Tongue (tissue), 1 donor: ENCODE measurements at regions not wholly inside any gene's neighbourhood (a gene's known extent, or its start where the extent isn't known, plus 50 kb on each side); places are given as distances from the start of the nearest gene placed in this dataset.

Experiments used
- DNase-seq: peaks from one replicate; pipeline ENCODE4 v3.0.0-alpha.2; 2015

GRCh38 chr2:8019934-8020333 lies 661.9 kb upstream of the ID2 start:
- no peak for DNase-seq

GRCh38 chr2:8021921-8022320 lies 659.9 kb upstream of the ID2 start:
- DNase-seq, result no peak

DNA sequence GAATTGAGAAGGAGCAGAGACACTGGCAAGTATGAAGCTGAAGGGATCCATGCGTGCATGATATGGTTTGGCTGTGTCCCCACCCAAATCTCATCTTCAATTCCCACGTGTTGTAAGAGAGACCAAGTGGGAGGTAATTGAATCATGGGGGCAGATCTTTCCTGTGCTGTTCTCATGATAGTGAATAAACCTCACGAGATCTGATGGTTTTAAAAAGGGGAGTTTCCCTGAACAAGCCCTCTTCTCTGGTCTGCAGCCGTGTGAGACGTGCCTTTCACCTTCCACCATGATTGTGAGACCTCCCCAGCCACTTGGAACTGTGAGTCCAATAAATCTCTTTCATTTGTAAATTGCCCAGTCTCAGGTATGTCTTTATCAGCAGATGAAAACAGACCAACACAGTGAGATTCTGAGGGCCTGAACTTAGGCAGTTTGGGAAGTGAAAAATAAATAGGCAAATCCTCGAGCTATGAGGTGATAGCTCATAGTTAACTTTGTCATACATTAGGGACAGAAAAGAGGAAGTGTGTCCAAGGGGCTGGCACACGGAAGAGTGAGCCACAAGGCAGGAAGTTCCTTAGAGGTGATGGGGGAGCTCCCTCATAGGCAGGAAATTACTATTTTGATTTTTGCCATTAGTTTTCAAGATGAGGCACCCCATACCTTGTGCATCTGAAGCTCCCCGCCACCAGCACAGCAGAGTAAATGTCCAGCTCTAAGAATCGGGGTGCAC lies 658.8 kb upstream of the ID2 start:
- DNase-seq, result no peak

GRCh38 chr2:8024506-8024905 lies 657.4 kb upstream of the ID2 start:
- DNase-seq, result no peak

- no peak for DNase-seq
These were observed 655.5 kb upstream of the ID2 start for GRCh38 chr2:8026381-8026780.

- no peak for DNase-seq
These were observed 654.5 kb upstream of the ID2 start for GRCh38 chr2:8027387-8027786.

DNA sequence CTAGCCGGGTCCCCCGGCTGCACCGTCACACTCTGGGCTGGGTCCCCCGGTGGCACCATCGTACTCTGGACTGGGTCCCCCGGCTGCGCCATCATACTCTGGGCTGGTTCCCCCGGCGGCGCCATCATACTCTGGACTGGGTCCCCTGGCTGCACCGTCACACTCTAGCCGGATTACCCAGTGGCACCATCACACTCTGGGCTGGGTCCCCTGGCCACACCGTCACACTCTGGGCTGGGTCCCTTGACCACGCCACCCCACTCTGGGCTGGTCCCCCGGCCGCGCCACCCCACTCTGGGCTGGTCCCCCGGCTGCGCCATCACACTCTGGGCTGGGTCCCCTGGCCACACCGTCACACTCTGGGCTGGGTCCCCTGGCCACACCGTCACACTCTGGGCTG lies 653.8 kb upstream of the ID2 start:
- no peak for DNase-seq

- no peak for DNase-seq
These were observed 653.4 kb upstream of the ID2 start for GRCh38 chr2:8028436-8028835.

GRCh38 chr2:8028981-8029380 lies 652.9 kb upstream of the ID2 start:
- no peak for DNase-seq

DNA sequence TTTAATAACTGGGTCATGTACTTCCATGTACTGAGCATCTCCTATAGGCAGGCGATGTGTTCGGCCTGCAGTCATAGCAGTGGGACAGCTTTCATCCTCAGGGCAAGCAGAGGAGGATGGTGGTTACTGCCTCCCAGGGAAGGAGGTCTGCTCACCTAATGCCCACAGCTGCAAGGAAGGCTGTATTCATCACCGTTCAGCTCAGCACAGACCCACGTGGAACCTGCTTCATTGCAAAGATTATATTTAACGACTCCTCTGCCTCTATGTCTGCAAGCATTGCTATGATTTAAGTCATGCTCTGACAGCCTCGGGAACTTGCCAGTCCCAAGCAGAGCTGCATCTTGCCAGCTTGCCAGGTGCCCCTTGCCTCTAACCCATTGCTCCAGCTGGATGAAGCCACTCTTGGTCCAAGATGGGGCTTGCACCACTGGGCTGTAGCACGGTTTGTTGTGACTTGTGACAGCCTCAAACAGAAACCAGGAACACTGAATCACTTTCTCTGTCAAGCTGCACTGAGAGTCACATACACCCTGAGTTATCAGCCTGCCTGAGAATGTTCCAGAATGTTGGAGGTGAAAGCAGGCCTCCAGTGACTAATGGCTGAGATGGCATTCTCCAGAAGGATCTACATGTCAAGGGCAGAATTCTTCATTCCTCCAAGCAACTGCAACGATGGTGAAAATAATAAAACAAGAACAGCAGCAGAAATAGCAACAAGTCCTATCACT lies 651.1 kb upstream of the ID2 start:
- DNase-seq, result no peak

DNA sequence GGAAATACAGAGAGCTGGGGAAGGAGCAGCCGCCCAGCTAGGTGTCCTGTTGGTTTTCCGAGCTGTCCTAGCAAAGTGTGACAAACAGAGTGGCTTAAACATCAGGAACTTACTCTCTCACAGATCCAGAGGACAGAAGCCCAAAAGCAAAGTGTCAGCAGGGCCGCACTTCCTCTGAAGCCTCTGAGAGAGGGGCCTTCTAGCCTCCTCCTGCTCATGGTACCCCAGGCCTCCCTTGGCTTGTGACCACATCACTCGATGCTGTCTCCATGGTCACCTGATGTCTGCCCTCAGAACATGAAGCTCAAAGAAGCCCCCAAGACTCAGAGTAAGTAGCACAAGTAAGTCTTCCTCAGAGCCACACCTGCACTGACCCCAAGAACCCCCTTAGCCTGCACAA lies 650.5 kb upstream of the ID2 start:
- DNase-seq, result no peak

DNA sequence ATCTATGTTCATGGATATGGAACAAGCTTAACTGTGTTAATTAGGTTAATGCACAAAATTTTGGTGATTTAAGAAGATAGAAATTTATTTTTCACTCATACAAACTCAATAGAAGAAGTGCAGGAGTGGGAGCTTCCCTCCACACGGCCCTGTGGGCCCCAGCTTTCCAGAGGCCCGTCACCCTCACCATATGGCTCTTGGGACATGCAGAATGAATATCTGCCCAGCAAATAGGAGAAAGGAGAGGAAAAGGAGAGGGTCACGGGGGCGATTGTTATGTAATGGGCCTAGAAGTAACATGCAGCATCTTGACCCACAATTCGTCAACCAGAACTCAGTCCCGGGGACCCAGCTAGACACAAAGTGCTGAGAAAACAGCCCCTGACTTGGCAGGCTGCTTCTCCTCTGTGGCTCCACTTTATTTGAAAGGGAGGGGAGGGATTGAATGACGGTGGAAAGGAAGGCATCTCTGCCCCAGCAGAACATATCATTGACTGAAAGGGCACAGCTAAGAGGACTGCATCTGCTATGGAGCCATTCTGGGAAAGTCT lies 648.2 kb upstream of the ID2 start:
- no peak for DNase-seq

DNA sequence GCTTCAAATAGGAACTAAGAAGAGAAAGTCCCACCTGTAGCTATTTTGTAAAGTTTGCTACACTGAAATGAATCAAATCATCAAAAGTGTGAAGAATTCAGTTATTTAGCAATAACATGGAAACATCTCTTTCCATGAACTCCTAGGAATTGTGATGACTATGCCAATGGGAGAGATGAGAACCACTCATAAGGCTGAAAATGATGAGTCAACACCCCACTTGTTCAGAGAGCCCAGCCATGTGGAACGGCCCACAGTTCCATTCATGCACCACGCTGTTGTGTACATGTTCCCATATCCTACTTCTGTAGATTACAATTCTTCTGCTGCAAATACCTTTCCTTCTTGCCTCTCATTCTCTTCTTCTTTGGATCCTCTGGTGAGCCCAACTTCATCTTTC lies 645.5 kb upstream of the ID2 start:
- no peak for DNase-seq

DNA sequence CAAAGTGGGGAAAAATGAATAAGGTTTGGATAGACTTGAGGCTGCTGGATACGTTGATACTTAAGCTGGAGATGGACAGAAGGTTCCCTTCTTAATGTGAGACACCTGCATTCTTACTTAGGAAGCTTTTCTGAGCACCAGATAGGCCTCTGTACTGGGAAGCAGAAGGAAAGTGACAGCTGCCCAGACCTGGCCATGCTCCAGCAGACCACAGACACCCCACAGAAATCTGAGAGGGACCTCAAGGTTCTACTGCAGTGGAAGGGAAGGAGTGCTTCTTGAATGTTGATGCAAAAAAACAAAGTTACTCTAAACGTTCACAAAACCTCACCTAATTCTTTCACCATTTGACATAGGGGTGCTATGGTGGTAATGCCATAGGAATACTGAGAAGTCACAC lies 642.1 kb upstream of the ID2 start:
- no peak for DNase-seq

- no peak for DNase-seq
These were observed 638.6 kb upstream of the ID2 start for GRCh38 chr2:8043295-8043694.

DNA sequence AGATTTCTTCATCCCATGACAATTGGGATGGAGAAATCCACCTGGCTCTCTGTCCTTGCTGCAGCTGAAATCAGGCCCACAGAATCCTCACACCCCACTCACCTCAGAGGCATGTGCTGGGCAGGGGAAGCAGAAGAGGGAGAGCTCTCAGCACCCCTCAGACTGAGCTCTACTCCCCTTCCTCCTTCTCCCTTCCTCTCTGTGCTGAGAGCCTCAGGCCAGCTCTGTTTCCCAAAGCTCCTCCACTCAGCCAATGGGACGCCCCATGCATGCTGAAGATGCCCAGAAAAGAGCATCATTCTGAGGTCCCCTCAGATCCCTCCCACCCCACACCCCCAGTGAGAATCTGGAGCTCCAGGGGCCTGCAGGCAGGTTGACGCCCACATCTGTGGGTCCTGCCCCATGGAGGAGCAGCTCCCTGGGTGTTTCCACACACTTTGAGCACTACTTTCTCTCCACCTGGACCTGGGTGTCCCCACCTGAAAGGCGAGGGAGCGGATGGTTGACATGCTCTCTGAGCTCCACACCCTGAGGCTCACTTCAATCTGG lies 637.7 kb upstream of the ID2 start:
- DNase-seq, result no peak

DNA sequence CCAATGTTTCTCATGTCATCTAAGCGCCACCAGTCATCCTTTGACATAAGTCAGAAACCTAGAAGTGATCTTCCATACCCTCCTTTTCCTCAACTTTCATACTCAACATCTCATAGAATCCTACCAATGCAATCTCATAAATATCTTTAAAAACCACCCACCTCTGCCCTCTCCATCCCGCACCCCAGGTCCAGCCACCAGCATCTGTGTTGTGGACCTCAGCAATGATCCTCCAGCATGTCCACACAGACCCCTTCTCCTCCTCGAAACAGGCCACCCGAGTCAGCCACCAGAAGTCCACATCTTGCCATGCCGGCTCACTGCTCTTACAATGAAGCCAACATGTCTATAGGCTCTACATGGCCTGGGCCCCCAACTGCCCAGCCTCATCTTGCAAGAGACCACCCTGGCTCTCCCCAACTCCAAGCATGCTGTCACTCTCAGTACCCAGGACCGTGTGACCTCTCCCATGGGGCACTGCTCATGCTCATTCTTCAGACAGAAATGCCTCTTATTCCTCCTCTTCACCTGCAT lies 636.7 kb upstream of the ID2 start:
- no peak for DNase-seq

DNA sequence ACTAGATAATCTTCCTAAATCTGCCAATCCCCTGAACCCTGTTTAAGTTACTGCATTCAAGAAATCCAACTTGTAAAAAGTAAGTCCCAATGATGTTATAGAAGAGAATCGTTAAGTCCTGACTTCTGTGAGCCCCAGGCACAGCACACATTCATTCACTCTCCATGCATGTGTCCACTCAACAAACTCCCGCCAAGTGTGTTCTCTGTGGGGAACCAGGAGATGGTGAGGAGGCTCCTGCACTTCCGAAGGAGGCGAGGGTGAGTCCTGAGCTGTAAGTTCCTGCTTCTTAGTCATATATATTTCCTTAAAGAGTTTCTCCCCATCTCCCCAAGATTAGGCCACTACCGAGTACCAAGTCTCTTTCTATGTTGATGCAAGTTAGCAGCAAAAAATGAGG lies 635.0 kb upstream of the ID2 start:
- DNase-seq, result no peak

- DNase-seq, result peak; percentile 78
These were observed 632.7 kb upstream of the ID2 start for GRCh38 chr2:8049176-8049575.

DNA sequence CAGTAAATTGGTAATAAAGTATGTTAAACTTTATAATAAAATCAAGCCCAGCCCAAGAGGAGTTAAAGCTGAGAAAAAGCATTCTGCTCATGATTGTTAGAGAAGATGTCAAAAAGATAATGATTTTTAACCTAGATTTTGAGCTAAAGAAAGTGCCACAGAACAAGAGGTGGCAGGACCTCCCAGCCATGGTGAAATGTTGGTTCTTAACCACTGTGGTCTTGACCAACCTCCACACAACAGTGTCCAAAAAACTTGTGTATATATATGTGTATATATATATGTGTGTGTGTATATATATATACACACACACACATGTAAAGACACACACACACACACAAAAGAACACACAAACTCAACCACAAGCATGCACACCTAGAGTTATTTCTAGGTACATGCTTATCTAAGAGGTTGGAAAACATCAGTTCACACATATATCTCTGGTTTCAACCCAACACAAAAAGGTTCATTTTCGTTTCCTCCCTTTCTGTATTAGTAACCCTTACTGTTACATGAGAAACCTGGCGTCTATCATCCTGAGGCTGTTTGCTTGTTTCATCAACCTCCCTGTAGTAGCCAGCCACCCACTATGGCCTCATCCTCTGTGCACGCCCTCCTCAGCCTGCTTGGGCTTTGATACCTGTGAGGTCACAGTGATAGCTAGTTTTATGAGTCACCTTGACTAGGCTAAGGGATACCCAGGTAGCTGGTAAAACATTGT lies 631.8 kb upstream of the ID2 start:
- DNase-seq, result no peak

GRCh38 chr2:8053216-8053615 lies 628.6 kb upstream of the ID2 start:
- DNase-seq, result no peak

DNA sequence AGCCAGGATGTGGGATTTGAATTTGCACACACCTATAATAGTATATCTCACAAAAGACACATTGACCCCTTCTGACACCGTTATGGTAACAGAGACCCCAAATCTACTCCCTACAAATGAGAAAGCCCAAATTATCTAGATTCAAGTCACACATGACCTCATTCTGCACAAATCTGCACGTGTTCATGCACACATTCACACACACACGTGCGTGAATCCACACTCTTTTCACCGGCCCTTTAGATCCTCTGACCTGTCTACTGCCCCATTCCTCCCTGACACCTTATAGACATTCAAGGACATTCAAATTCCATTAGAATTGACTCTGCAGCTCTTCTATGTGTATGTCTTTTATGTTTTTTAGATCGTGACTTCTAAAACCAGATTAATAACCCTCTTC lies 627.8 kb upstream of the ID2 start:
- no peak for DNase-seq

DNA sequence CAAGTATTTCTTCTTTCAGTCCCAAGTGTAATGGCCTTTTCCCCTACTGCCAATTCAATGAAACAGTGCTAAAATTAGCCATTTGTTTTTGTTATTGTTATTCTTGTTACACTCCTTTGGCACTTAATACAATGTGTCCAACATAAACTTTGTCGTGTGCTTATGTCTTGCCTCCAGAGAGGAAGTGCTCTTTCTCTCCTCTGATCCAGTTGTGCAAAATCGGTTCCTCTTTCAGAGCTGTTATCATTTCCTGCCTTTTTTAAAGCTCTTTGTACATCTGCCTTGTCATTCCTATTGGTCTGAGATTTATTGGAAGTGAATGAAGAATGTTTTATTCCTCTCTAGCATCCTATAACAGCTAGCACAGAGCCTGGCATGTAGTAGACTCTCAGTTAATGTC lies 623.2 kb upstream of the ID2 start:
- DNase-seq, result no peak
